HG03097 (cell line): ENCODE measurements at regions not wholly inside any gene's neighbourhood (a gene's known extent, or its start where the extent isn't known, plus 50 kb on each side); places are given as distances from the start of the nearest gene placed in this dataset.
"Not testable (repeated sequence)": the region's sequence is repeated elsewhere in the genome, so short reads cannot be mapped to it uniquely, and the experiment has no call there.

ENCODE experiments used
- ATAC-seq: cut with Tn5 transposase; IDR thresholded peaks from one replicate; pipeline ENCODE4 v1.9.1; 2021; ENCODE audit not compliant: unreplicated experiment, low FRiP score

DNA sequence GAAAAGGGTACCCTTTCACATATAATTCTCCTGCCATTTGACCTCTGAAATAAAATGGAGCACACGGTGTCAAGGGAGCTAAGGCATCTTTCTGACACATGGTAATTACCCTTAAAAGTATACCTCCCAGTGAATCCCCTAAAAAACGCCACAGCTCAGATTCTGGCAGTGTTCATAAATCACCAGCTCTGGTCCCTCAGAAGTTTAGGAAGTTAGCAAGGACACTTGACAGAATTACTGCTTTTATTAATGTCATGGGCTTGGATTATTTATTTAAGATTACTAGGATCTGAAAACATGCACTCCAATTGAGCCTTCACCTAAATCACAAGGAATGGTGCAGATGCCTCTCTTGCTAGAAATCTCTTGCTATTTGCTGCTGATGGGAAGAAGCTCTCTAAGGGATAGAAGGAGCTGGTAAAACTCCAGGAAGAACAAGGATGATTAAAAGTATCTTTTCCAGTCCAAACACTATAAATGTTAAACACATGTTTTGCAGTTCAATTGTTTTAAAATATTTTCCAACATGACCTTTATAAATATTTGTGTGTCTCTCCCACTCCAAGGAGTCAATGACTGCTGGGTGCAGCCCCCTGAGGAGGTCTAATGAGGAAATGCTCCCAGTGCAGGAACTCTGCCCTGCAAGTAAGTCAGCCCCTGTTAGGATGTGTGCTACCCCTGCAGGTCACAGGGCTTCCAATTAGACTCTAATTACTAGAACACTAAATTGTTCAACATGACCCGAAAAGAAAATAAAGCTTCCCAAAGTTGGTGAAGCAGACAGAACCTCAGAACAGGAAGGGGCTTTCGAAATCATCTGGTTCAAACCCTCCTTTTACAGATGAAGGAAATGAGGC lies 230.3 kb downstream of the TFAP2A start:
- ATAC-seq = no peak

DNA sequence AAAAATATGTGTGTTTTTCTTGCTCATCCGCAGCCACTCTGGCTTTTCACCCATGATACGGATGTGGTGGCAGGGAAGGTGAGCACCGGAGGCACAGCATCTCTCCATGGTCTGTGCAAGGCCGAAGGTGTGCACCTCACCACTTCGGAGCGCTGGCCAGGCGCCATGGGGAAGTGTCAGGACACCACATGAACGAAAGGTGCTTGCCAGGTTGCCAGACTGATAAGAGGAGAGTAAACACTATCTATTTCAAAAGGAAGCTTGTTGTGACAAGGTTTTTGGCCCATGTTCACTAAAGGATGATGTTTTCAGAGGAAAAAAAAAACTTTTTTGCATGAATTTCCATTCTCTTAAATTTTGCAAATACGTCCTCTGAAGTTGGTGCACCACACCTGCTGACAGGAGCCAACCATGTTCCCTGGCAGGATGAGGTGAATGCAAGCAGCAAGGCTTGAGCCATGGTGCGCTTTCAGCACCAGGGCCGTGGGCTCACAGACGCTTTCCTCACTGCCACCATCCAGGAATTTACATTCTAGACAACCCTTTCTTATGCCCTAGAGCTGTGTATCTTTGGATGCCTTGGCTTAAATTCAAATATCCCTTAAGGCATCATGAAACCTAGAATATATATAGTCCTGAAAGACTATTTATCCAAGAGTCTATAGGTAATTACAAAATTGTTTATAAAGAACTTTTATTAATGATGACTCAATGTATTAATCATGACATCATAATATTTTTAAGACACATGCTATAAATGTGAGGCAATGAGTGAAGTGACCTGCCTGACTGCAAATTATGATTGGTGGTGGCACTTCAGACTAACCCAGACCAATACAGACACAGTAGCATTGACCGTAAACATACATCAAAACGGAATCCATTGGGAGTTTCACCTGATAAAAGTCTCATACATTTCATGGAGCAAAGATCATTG lies 234.5 kb downstream of the TFAP2A start:
- ATAC-seq = no peak

DNA sequence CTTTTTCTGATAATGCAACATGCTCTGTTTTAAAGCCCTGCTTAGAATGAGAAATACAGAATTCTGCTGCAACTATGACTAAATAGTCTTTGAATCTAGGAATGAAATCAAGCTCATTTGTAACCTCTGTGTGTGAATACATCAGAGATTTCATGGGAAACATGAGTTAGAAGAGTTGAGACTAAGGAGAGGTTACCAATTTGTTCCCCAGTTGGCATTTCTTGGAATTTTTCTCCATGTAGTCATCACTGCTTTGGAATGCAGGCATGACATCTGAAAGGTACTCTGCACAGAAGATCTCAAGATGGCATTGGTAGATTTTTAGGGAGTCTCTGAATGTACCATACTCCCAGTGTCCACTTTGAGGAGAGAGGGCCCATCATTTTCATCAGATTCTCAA lies 237.2 kb downstream of the TFAP2A start:
- no peak for ATAC-seq

DNA sequence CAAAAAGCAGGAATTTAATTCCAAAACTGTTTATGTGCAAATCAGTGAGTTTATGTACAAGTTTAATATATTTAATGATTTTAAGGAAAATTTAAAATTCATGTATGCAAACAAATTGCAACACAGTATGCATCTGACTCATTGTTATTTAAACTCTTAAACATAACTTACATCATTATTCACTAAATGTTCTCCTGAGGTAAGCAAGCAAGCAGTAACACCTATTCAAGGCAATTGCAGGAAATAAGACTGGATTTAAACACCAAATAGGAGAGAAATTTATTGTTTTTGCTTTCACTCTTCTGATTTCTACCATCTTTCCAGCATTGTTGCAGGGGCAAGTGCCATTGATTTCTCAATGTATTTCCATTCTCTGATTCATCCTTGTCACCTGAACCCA lies 239.5 kb downstream of the TFAP2A start:
- ATAC-seq = no peak

DNA sequence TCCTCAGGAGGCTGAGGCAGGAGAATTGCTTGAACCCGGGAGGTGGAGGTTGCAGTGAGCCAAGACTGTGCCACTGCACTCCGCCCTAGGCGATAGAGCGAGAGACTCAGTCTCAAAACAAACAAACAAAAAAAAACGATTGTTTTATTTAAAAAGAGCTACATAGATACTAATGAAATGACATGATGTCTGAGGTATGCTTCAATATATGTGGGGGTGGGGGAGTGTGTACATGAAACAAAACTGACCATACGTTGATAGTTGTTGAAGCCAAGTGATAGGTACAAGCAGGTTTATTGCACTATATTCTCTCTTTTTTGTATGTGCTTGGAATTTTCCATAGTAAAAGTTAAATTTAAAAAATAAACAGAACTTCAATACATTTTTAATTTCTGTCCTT lies 240.1 kb downstream of the TFAP2A start:
- ATAC-seq = no peak

DNA sequence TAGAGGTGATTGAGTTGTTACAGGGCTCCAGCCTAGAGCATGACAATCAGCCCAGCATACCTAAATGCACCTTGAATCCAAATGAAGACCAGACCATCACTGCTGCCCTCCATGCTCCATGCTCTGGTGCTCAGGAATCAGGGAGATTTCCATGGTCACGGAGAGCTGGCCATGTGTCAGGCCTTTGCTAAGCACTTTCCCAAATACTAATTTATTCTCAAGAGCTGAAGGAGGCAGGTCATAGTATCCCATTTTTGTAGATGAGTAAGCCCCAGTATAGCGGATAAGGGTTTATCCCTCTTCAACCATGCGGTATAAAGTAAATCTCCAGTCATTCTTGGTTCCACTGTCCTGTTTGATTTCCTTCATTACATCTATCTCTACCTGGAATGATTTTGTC lies 240.8 kb downstream of the TFAP2A start:
- ATAC-seq = no peak

DNA sequence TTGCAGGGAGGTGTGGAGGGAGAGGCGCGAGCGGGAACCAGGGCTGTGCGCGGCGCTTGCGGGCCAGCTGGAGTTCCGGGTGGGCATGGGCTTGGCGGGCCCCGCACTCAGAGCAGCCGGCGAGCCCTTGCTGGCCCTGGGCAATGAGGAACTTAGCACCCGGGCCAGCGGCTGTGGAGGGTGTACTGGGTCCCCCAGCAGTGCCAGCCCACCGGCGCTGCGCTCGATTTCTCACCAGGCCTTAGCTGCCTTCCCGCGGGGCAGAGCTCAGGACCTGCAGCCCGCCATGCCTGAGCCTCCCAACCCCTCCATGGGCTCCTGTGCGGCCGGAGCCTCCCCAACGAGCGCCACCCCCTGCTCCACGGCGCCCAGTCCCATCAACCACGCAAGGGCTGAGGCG lies 243.2 kb downstream of the TFAP2A start:
- not testable (repeated sequence) for ATAC-seq

DNA sequence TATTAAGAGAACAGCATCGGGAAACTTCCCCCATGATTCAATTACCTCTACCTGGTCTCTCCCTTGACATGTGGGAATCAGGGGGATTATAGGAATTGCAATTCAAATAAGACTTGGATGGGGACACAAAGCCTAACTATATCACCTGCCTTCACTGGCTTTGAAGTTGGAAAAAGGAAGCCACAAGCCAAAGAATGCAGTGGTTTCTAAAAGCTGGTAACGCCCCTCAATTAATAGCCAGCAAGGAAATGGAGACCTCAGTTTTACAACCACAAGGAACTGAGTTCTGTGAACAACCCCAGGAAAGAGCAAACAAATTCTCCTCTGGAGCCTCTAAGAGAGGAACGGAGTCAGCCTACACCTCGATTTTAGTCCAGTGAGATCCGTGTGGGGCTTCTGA lies 244.1 kb downstream of the TFAP2A start:
- no peak for ATAC-seq

DNA sequence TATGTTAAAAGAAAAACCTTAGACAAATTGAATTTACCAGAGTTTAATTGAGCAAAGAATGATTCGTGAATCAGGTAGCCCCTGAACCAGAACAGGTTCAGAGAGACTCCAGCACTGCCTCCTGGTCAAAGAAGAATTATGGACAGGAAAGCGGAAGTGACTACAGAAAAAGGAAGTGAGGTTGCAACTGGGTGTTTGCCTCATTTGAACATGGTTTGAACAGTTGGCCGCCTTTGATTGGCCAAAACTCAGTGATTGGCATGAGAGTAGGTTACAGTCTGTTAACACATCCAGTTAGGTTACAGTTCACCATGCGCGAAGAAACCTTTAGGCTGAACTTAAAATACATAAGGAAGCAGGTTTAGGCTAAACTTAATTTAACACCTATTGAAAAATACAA lies 248.8 kb downstream of the TFAP2A start:
- no peak for ATAC-seq

DNA sequence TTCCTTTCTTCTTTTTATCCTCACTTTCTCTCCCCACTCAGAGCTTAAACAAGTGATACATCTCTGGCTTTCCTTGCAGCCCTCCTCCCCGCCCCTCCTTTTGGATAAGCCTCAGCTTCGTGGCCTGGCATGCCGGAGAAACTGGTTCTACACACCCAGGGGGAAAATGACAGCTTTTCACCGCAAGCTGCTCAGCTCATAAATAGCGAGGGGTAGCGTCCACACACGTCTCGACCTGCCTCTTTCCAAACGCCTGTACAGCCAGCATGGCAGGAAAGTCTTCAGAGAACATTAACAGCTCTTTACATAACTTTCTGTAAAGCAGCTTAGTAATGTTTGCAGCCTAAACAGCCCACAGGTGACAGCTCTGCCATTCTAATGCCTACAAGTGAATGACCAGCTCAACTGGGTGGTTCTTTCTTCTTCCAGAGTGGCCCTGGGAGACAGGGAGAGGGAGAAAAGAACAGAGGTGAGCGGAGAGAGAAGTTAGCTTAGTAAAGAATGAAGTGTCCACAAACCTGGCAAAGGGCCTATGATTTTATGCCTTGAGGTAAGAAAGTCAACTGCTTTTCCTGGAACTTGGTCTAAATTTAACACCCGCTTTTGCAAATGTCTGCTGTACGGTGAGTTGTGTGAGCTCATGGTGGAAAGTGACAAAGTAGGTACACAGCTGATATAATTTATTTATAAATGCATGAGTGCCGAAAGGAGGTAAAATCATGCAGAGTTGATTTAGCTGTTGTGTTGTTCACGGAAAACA lies 251.5 kb downstream of the TFAP2A start:
- ATAC-seq = no peak

DNA sequence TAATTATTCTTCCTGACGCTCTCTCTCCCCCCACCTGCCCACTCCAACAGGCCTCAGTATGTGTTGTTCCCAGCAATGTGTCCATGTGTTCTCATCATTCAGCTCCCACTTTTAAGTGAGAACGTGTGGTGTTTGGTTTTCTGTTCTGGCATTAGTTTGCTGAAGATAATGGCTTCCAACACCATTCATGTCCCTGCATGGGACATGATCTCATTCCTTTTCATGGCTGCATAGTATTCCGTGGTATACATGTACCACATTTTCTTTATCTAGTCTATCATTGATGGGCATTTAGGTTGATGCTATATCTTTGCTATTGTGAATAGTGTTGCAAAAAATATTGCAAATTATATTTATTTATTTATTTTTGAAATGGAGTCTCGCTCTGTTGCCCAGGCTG lies 258.0 kb downstream of the TFAP2A start:
- no peak for ATAC-seq

DNA sequence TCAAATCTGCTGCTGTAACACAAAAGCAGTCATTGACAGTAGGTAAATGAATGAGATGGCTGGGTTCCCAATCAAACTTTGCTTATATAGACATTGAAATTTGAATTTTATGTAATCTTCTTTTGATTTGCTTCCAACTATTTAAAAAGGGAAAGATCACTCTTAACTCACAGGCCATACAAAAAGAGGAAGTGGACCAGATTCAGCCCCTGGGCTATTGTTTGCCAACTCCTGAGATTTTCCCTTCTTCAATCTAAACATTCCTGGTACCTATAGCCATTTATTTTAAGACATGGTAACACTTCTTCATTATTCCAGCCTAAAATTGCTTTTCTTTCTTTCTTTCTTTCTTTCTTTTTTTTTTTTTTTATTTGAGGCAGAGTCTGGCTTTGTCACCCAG lies 260.6 kb downstream of the TFAP2A start:
- ATAC-seq = no peak

DNA sequence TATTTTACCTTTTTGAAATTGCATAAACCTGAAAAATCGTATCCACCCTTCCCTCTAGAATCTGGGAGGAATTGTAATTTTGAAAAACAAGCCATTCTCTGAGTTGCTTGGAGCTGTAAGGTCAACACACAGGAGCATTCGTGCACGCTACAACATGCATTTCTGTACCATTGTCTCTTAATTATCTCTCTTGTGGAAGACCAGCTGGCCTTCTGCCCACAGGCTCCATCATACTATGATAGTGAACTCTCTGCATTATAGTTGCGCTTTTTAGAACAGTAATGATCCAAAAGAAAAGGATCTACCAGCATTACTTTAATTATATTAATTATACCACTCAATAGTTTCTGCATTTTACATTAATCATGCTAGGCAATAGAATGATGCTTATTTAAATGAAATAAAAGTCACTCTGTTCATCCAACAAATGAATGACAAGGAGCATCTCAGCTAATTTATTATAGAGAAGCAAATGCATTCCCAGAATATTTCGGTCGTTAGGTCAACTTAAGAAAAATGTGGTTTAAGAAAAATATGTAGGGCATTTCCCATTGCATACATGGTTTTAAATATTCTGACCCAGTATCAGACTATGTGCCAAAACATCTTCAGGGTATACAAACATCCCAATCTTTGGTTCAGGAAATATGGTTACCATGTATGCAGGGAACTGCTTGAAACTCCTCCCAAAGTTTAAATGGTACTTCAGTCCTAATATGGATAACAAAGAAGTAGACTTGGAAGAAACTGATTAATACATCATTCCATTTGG lies 263.5 kb downstream of the TFAP2A start:
- ATAC-seq = no peak

DNA sequence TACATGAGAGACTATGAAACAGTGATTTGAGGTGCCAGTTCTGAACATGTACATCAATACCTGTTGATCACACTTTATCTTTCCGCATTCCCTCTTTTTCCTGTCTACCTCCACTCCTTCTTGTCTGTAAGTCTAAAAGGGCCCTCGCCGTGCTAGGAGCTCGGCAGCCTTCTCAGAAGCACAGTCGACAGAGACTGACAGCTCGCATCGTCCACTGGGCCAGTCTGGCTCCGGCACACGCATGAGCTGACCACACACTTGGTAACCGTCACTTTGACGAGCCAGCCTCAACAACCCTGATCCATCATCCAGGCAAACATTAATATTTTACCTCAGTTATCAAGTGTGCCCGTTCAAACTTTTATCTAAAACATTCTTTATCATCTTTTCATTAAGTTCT lies 265.3 kb downstream of the TFAP2A start:
- no peak for ATAC-seq

DNA sequence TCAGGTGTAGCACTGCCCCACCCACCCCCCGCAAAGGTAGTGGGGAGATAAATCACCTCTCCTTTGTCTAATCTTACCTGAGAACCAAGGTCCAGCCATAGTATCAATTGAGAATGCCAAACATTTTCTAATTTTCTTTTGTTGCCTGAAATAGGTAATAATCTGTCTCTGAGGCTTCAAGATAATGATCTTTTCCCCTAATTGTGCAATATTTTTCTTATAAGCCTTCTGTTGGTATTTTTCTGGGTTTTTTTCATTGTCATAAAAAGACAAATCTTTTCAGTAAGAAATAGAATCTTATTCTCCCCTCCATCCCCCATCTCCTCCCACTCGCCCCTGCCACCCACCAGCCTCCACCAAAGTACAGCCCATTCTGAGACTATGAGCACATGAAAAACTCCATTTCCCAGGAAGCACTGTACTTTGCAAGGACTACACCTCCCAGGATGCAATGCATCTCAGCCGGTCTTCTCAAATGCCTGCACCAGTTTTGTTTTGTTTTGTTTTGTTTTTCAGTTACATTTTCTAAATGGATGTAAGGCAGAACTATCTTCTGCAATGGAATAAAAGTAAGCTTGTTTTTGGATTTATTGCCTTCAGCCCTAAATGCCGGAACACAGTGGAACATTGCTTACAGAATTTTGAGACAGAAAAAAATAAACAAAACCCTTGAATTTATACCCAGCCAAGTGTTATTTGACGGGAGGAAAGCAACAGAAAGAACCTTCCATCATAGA lies 268.0 kb downstream of the TFAP2A start:
- ATAC-seq = peak; percentile 93

DNA sequence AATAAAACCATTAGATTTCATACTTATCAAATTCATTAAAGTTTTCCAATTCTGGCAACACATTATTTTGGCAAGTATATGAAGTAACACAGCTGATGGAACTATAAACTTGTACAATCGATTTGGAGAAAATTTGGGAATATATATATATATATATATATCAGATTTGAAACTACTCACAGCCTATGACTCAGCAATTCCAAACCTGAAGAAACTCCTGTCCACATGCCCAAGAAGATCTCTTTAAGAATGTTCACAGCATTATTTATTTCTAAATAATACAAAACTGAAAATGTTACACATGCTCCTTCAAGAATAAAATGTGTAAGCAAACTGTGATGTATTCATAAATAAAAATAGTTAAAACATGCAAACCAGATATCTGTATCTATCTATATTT lies 270.1 kb downstream of the TFAP2A start:
- no peak for ATAC-seq

DNA sequence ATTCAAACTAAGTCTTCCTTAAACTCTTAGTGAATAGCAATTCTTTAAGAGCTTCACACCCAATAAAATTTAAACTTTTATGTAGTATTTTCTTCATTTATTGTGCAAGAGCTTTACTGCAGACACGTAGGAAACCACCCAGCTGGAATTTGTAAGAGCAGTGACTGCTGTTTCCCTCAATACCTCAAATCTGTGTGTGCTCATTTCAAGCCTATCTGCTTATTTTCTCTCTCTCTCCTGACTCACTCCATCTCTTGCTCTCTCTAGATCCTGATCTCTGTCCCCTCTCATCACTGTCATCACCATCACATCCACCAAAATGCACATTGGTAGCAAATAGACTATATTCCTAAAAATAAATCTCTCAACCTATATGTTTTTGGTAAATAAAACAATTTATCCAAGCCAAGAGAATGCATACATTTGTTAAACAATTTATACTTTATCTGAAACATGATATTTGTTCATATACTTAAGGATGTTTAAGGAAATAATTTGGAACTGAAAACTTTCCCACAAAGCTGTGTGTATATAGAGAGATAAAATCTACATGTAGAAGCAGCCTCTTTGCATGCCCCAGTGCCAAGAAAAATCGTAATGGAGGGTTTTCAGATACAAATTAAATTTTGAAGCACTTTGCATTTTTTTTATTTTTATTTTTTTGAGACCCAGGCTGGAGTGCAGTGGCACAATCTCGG lies 273.0 kb downstream of the TFAP2A start:
- ATAC-seq = no peak

DNA sequence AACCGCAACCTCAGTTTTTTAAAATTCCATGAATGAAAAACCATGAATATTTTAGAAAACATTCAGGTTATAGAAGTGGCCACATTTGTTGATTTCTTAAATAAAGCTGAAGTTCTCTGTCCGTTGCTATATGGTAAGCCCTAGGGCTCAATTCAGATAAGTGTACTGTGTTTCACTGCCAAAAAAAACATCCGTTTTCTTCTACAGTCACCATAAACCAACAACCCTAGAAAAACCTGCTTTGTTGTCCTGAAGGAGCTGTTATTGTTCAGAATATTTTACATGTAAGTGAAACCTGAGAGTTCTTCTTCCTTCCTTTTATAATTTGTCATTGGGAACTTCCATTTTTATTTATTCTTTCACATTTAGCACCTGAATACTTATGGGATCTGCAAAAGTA lies 274.1 kb downstream of the TFAP2A start:
- no peak for ATAC-seq

DNA sequence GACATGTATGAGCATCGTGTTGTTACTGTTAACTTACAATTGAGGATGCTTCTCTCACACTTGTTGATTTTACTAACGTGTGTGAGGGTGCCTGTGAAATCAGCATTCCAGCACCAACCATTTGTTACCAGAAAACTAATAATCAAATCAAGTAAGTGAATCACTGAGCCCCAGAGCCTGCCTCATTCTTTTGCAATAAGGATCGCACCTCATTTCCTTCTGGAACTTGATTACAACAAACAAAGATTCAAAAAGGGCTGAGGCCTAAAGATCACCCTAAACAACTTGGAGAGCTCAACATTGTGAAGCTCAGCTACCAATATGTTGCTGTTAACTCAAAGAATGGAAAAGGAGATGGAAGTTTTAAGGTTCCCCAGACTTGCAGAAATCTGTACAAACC lies 274.7 kb downstream of the TFAP2A start:
- ATAC-seq = no peak
